Lower leg skin (tissue), 4 donors: ENCODE measurements at regions not wholly inside any gene's neighbourhood (a gene's known extent, or its start where the extent isn't known, plus 50 kb on each side); places are given as distances from the start of the nearest gene placed in this dataset.

Experiments used
- DNase-seq, 2 donors: peaks; one replicate each; pipeline ENCODE4 v3.0.0-alpha.2; 2019; ENCODE audit warnings: low spot score in 2 of 2
- H3K4me3 ChIP-seq: fragments of 200-600 bp; sonication (generic); 2 replicates; pipeline ENCODE4 v1.5.1; 2017; ENCODE audit warnings: mild to moderate bottlenecking, low read depth; ENCODE audit not compliant: poor library complexity, severe bottlenecking
- CTCF ChIP-seq, 3 donors: fragments of 450-650 bp; IDR thresholded peaks; one replicate each; pipeline ENCODE4 v1.5.1; 2016; ENCODE audit warnings: antibody characterized with exemption in 3 of 3, mild to moderate bottlenecking in 3 of 3, moderate library complexity in 2 of 3
- POLR2A ChIP-seq, 2 donors: fragments of 450-650 bp; IDR thresholded peaks; one replicate each; pipeline ENCODE4 v1.6.1; 2016 to 2017; ENCODE audit warnings: antibody characterized with exemption in 2 of 2, mild to moderate bottlenecking in 1 of 2, moderate library complexity in 1 of 2
- WGBS, 2 donors: methylation state at CpG; one replicate each; pipeline ENCODE4 v1.1.5; 2018; 5-methylcytosine and 5-hydroxymethylcytosine counted together
- intact Hi-C: fragments of 100-400 bp; cut with DNase I; formaldehyde crosslinking; loops from one replicate; pipeline ENCODE4 v1.15.0; 2023; ENCODE audit warnings: low total_unique reads

- TF ChIP-seq POLR2A (IDR thresholded peaks at IDR 0.05) = no peak
- TF ChIP-seq CTCF (IDR thresholded peaks at IDR 0.05) = no peak
- intact Hi-C loops = no loop called here
Measured at GRCh38 chr12:67457778-67458665, 188.9 kb downstream of the CAND1 start.

GRCh38 chr12:67459173-67459572 lies 189.4 kb upstream of the DYRK2 start:
- H3K4me3 ChIP-seq = no peak overlapping the region
- intact Hi-C loops = no loop called here
- TF ChIP-seq POLR2A (IDR thresholded peaks at IDR 0.05) (no peak), CTCF (IDR thresholded peaks at IDR 0.05) (no peak)
- 68 to 73% methylated on average over 1 of the region's 1 CpG for WGBS, 2 donors
- no peak for DNase-seq

More at GRCh38 chr12:67457778-67458665, 188.9 kb downstream of the CAND1 start:
- 36 to 44% methylated on average over 11 of the region's 11 CpGs for WGBS, 2 donors
- DNase-seq = peak in 1 of 2 donors; percentile 55
- no peak overlapping the region for H3K4me3 ChIP-seq

GRCh38 chr12:67459578-67459977 lies 189.0 kb upstream of the DYRK2 start:
- TF ChIP-seq POLR2A (IDR thresholded peaks at IDR 0.05) (no peak), CTCF (IDR thresholded peaks at IDR 0.05) (no peak)
- WGBS, 2 donors = 87% methylated on average over 4 of the region's 4 CpGs
- intact Hi-C loops = no loop called here
- no peak for DNase-seq
- no peak overlapping the region for H3K4me3 ChIP-seq

- WGBS, 2 donors = 75 to 85% methylated on average over 6 of the region's 6 CpGs
- H3K4me3 ChIP-seq = no peak overlapping the region
- TF ChIP-seq CTCF (IDR thresholded peaks at IDR 0.05) = no peak
- DNase-seq = no peak
- intact Hi-C loops = no loop called here
Measured at GRCh38 chr12:67460388-67460787, 188.2 kb upstream of the DYRK2 start.

- no peak for DNase-seq
- 88 to 89% methylated on average over 2 of the region's 2 CpGs for WGBS, 2 donors
Measured at GRCh38 chr12:67468549-67469245, 179.8 kb upstream of the DYRK2 start.

More at GRCh38 chr12:67468549-67469245, 179.8 kb upstream of the DYRK2 start:
- intact Hi-C loops = no loop called here
- H3K4me3 ChIP-seq = no peak overlapping the region
- TF ChIP-seq POLR2A (IDR thresholded peaks at IDR 0.05) (no peak), CTCF (IDR thresholded peaks at IDR 0.05) (no peak)
